HG03565 (cell line): ENCODE measurements at regions not wholly inside any gene's neighbourhood (a gene's known extent, or its start where the extent isn't known, plus 50 kb on each side); places are given as distances from the start of the nearest gene placed in this dataset.

ENCODE experiments used
- ATAC-seq: cut with Tn5 transposase; IDR thresholded peaks from one replicate; pipeline ENCODE4 v1.9.1; 2021; ENCODE audit warnings: mild to moderate bottlenecking, moderate library complexity; ENCODE audit not compliant: unreplicated experiment

DNA sequence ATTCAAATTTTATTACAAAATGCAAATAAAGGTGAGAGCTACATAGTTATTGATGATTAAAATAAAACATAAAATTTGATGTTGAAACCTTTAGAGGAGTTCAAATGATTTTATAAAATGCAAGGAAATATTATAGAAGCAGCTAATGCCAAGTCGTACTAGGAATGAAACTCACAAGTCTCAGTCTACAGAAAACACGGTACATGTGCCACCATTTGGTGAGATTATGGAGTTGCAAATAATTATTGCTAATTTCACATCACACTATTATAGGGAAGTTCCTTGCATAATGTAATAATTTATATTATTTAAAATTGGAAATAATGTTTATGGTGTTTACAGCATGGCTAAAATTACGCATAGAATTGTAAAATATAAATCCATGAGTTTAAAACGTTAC lies 1601.7 kb upstream of the TENM3 start:
- ATAC-seq = no peak

DNA sequence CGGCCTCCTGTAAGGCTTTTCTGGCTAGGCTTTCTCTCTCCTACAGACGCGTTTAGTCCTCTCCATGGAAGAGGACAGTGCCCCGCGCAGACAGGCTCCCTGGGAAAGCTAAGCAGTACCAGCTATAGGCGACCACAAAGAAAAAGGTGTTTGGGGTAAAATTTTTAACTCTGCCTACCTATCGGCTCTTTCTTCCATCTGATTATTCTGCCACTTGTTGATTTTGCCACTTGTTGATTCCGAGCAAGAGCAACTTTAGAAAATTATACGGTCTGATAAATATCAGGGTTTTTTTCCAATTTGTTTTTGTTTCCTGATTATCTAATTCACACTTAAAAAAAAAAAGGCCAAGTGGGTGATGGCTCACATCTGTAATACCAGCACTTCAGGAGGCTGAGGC lies 1600.5 kb upstream of the TENM3 start:
- ATAC-seq = no peak

DNA sequence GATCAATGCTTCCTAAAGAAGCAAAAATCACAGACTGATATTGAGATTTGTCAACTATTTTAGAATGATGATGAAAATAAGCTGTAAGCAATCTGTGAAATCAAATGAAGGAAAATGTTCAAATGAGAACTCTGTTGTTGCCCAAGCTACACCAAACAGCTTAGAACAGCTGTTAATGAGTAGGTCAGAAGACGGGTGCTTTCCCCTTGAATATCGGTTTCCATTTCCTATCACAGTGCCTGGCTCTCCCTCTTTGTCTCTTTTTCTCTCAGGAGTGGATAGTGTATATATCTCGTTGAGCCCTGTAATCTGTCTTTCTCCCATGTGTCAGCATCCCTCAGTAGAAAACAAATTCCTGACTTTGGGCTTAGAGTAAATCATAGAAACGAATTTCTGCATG lies 1592.9 kb upstream of the TENM3 start:
- no peak for ATAC-seq

DNA sequence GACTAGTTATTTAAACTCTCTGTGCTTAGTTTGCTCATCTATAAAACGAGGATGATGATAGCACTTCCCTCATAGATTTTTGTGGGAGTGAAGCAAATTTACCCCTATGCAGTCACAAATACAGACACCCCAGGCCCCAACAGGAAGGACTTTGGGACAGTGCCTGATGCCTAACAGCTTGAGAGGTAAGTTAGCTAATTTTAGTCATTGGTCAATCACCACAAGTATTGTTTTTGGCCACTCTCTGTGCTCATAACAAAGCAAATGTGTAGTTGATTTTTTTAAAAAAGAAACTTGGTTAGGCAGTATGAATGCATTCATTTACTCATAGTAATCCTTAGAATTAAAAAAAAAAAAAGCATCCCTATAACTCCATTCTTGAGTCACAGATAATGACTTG lies 1590.7 kb upstream of the TENM3 start:
- no peak for ATAC-seq

DNA sequence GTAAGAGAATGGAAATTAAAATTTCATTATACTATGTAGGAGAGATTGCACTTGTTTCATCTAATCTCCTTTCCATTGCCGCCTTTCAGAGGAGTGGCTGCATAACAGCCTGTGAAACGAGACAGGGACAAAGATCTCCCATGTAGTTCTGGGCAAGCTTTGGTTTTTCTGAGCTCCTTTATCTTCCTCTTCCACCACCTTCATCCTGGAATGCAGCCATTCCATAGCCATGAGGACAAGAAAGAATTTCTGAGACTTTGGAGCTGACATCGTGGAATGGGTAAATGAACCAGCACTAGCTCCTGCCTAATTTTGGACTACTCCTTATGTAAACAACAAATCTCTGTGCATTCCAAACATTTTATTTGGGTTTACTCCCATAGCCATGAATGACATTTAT lies 1587.3 kb upstream of the TENM3 start:
- ATAC-seq = no peak

DNA sequence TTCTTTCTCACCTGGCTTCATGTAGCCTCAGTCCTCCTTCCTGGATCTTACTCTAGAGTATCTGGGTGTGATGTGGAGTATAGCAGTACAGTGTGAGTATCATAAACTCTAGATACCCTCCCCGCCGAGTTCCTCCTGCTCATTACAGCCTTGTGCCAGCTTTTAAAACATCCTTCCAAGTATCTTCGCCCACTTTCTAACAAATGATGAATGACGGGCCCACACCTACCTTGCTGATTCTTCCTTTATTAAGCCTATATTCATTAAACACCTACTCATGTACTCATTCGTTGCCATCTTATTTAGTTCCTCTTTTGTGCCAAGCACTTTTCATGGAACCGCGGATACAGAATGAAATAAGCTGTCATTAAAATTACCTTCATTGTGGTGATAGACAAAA lies 1585.3 kb upstream of the TENM3 start:
- no peak for ATAC-seq

DNA sequence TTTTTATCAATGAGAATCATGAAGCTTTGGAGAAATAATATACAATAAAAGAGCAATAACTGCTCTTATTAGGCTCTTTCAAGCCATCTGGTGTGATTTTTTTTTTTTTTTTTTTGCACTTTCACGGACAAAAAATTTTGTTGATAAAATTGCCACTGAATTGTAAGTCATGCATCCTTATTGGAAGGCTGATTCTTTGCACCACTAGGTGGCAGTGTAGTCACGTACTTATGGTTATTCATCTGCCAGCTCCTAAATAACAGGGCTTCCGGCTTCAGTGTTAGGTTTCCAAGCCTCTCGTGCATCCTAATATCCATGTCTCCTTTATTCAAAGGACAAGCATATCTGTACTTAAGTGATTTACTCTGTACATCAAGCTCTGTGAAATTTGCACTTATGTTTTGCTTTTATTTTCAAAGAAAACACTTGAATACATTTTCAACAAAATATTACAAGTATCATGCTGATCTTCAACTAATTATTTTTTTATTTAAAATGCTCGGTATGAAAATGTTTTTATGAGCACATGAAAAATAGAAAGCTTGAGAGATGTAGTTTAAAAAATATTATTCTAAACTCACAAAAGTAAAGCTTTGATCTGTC lies 1578.3 kb upstream of the TENM3 start:
- ATAC-seq = peak; percentile 89

DNA sequence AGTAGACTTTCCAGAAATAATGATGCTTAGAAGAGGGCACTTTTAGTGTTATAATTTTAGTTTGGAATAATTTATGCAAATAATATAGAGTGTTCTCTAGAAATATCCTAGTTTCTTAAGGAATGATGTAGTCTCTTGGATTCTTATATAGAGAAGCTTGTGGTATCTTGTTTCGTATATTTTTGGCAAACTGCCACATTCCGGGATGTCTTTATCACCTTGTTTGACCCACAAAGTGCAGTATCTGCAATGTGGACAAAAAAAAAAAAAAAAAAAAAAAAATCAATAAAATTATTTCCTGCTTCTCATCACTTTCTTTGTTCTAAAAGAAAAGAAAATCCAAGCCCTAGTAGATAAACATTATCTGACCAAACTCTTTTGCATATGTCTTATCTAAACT lies 1577.7 kb upstream of the TENM3 start:
- no peak for ATAC-seq

DNA sequence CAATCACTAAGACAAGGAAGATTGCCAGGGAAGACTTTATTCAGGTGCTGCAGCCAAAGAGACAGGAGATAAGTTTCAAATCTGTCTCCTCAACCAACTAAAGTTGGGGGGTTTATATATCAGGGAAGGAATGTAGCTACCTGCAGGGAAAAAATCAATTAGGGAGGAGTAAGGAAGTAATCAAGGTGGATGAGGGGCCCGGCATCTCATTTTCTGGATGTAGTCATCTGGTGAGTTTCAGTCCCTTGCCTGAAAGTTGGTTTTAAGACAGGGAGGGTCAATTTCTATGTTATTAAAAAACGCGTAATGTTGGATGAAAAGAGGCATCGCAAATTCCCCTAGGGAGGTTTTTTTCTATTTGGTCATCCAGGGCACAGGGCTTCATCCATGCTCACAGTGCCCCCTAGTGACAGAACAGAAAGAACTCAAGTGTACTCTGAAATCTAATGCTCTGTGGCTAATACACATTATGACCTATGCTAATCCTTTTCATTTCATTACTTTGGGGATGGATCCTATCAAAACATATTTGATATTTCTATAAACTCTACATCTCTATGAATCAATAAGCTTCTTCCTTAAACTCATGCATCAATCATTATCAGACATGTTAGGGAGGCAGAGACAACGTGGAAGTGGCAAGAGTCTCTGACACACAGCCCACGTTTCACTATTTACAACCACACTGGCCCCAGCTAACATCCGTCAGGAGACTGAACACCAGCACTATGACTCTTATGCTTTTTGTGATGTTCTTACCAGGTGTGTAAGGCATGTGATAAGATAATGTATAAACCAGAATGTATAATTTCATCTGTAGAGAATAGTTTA lies 1577.0 kb upstream of the TENM3 start:
- peak; percentile 64 for ATAC-seq

DNA sequence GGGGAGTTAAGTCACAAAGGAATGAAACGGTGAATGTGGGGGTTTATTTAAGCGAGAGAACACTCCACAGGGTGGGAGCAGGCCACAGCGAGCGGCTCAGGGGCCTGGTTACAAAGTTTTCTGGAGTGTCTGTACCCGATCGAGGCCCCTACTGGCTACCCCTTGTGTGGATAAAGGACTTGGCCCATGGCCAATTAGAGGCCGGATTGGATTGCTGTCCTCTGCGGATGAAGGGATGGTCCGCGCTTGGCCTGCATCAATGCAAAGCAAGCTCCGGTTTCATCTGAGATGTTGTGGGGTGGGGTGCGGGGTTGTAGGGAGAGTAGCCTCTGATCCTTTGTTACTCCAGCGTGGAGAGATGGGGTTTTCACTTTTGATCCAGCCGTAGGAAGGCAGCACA lies 1574.5 kb upstream of the TENM3 start:
- ATAC-seq = no peak

DNA sequence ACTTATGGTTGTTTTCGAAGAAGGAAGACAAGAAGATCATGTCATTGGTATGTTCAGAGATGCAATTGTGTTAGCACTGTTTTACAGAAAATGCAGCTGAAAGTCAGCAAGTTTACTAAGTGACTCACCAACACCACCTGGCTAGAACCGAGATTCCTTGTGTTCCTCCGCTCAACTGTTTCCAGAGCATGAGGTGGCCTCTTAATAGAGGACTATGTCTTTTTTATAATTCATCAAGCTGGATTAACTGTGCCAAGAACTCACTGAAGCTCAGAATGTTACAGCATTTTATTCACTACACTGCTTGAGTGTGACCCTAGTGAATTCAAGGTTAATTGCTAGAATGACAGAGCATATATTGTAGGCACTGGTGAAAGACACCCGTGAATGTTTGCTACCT lies 1573.5 kb upstream of the TENM3 start:
- ATAC-seq = no peak

DNA sequence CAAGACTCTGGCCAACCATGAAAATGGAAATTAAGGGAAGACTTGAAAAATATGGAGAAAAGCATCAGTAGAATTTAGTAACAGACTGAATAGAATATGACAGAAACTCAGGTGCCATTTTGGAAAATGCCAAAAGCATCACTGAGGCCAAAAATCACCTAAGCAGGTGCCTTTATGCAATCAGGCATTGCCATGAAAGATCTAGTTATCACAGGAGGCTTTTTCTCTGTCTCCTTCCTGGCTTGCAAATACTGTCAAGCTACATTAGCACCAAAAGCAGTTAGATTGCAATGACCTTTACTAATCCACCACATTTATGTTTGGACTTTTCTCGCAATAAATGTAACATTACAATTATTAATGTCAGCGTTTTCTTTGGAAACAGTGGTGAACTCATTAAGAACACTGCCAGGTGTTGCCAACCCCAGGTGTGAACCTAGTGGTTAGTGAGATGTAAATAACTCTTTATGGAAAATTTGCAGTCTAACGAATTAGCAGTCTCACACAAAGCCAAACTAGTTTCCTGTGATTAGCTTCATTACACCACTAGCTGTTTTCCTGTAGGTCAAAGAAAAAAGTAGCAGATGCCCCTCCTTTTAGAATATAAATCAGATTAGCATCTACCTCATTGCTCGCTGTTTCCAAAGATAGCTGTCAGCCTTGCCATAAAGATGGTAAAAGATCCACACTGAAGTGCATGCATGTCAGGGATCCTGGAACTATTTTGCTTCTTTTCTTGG lies 1568.4 kb upstream of the TENM3 start:
- ATAC-seq = no peak

DNA sequence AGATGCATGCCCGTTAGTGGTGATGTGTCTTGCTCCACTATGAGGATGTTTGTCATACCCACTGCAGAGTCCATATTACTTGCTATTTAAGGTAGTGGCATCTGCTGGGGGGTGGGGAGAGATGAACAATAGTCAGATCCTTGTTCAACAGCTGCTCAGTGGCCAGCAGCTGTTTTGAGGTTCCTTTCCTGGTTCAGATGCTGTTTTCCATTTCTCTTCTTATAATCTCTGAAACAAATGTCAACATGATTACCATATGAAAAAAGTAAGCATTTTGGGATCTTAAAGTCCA lies 1567.9 kb upstream of the TENM3 start:
- ATAC-seq = no peak

DNA sequence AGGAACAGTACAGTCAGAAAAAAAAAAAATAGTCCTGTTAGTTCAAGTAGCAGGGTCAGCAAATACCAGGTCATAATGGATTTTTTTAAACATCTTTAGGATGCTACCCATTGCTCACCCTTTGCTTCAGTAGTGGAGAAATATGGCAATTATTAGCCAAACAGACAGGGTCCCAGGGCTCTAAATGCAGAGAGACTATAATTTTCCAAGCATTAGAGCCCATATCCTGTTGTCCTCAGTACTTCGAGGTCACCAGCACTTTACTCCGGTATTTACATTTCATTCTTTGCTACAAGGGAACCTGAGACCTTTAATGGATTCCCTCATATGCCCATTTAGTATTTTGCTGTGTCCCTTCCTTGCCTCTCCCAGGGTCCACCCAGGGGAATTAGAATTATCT lies 1562.9 kb upstream of the TENM3 start:
- no peak for ATAC-seq

DNA sequence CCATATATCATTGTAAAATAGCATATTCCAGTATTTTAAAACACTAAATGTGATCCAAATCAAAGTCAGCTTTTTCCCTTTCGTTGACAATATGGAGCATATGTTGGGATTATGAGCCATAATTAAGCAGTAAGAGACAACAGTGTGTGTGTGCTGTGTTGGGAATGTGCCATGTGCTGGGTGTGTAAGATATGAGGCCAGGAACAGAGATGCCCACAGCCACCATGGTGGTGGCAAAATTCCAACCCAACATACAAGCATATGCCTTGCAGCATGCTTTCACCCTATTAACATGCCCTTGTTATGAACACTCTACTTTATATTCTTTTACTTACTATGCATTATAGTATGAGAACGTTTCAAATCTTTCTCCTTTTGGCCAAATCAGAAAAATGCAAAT lies 1560.4 kb upstream of the TENM3 start:
- ATAC-seq = no peak

DNA sequence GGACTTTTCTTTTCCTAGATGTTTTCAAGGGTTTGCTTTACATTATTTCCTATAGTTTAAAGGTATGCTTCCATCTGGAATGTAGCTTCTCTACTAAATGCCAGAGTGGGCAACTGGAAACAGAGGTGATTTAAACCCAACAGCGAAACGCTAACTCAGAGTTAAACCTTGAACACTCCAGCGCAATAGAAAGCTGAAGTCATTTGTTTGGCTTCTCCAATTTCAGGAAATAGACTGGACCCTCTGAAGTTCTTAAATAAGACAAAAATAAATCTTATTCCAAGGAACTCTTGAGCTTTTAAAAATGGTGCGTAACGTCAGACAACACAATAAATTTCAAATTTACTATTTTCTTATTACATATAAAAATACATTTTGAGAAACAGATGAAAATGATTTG lies 1560.0 kb upstream of the TENM3 start:
- no peak for ATAC-seq

DNA sequence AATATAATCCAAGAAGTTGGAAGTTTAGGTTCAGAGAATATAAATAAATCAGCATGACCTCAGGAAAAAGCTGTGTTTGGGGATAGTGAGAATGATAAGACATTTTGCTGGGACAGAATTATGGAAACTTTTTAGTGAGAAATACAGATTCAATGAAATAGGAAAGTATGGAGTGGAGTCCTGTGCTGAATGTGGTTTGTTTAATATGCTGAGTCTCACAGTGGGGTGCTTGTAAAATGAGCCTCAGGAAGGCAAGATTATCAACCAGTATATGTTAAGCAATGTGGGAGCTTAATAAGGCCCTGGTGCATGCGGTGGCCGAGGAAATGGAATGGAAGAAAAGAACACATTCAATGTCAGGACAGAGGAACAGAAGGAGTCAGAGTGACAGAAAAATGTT lies 1554.7 kb upstream of the TENM3 start:
- ATAC-seq = no peak

DNA sequence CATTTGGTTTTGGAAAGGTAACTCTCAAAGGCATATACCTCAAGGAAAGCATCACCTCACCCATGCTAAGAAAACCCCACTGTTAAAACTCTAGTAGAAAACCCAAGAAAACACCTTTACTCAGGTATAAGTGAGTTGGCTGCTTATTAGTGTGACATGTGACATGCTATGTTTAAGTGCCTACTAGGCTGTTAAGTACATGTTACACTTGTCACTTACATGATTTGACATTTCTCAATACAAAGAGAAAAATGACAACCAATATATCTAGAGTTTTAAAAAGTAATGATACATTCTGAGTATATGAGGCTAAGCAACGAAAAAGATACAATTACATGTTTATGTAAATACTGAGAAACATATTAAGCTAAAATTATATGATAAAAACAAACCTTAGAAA lies 1548.3 kb upstream of the TENM3 start:
- ATAC-seq = no peak

DNA sequence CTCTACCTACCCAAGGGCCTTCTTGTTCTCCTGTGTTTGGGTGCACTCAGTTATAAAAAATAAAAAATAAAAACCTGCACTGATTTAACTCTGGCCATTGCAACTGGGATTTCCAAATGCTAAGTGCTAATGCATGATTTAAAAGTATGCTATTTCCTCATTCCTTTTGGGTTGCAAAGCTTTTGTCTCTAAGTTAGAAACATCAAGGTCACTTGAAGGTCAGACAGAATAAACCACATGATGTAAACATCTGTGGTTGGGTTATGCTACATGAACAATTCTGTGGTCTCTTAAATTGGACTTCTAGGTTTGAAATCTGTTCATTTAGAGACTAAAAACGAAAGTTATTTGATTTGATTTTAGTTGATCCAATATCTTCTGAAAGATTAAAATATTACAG lies 1547.4 kb upstream of the TENM3 start:
- no peak for ATAC-seq

DNA sequence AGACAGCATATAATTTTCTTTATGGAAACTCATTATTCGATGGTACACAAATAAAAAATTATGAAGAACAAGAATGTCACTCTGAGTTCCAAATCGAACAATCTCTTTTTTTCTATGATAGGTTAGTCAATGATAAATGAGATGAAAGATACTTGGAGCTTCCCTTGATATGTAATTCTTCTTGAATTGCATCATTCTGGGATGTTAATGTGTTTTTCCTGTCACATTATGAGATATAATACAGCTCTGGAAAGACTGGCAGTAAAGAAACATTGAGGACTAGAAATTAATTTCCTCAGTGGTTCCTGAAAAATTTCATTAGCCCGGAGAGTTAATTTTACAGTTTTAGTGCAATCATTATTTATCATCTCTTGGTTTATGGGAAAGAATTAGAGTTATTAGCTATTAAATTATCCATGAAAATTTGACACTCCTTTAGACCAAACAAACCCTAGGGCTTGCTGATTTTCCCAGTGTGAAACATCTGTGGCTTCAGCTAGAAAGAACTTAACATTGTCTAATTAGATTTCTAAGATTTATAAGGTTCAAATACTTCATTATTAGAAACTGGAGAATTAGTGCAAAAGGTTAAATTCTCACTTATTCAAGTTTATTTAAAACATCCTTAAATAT lies 1546.6 kb upstream of the TENM3 start:
- ATAC-seq = no peak

DNA sequence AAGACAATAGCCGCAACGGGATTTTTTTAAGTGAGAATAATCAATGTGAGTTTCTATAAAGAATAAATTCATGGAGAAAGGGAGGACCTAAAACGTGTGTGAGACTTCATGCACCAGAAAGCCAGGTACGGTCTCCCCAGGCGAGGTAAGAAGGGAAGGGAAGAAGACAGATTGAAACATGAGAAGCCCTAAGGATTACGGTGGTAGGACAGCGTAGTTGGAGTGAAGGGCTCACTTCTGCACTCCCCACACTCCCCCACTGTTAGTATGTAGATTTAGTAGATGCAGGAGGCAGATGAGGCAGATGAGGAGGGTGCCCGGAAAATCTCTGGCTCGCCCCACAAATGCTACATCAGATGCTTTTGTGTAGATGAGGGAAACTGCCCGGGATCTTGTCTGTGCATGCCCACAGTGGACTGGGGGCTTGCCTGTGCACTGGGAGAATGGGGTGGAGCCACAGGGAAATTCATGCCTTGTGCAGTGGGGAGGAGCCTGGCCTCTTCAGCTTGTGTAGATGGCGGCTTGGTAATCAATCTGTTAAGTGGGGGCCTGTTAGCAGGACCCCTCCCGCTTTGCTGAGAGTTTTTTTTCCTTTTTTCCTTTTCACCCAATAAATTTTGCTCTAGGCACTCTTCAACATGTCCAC lies 1544.5 kb upstream of the TENM3 start:
- ATAC-seq = no peak
